SK-N-MC (cell line): ENCODE measurements at regions not wholly inside any gene's neighbourhood (a gene's known extent, or its start where the extent isn't known, plus 50 kb on each side); places are given as distances from the start of the nearest gene placed in this dataset.

Experiments used
- DNase-seq: peaks from one replicate; pipeline ENCODE4 v3.0.0-alpha.2; 2011; ENCODE audit warnings: low read depth, low spot score
- H3K27ac ChIP-seq: fragments of 200-600 bp; sonication (generic); 2 replicates; pipeline ENCODE4 v1.5.1; 2016; ENCODE audit warnings: mixed run types
- H3K36me3 ChIP-seq: fragments of 200-600 bp; sonication (generic); 2 replicates; pipeline ENCODE4 v1.6.1; 2017; ENCODE audit warnings: antibody characterized with exemption, low read length, mixed read lengths; ENCODE audit not compliant: insufficient read depth
- H3K4me3 ChIP-seq: fragments of 200-600 bp; sonication (generic); 2 replicates; pipeline ENCODE4 v1.5.1; 2016
- H3K9ac ChIP-seq: fragments of 200-600 bp; sonication (generic); 2 replicates; pipeline ENCODE4 v1.8.0; 2017; ENCODE audit warnings: mixed run types, mixed read lengths; ENCODE audit not compliant: insufficient read length
- H3K9me3 ChIP-seq: fragments of 200-600 bp; sonication (generic); 2 replicates; pipeline ENCODE4 v1.6.1; 2017; ENCODE audit warnings: low read depth, mild to moderate bottlenecking, antibody characterized with exemption, low read length, moderate library complexity, mixed read lengths
- EZH2 ChIP-seq: fragments of 200-600 bp; sonication (generic); IDR thresholded peaks from one replicate; pipeline ENCODE4 v1.6.1; 2017; ENCODE audit warnings: antibody characterized with exemption
- FOXP2 ChIP-seq: optimal IDR thresholded peaks from 2 replicates; pipeline ENCODE3; 2011; ENCODE audit warnings: mild to moderate bottlenecking, moderate library complexity; ENCODE audit not compliant: insufficient read depth; ENCODE audit errors: extremely low read length, control extremely low read depth
- POLR2AphosphoS5 ChIP-seq: IDR thresholded peaks from 2 replicates; pipeline ENCODE4 v1.6.1; 2012; ENCODE audit warnings: mild to moderate bottlenecking, low read depth, low read length, borderline replicate concordance

- no peak for DNase-seq
- TF ChIP-seq POLR2AphosphoS5 (no peak), FOXP2 (no peak), EZH2 (no peak)
- H3K9ac ChIP-seq: no peak overlapping the region
- no peaks in the 10 kb centered on the region for H3K9me3 ChIP-seq
- no peak overlapping the region for H3K4me3 ChIP-seq
- no peak overlapping the region for H3K27ac ChIP-seq
- H3K36me3 ChIP-seq: no peaks in the 10 kb centered on the region
Measured at GRCh38 chr9:86822006-86822801, 125.1 kb downstream of the GAS1 start.

DNA sequence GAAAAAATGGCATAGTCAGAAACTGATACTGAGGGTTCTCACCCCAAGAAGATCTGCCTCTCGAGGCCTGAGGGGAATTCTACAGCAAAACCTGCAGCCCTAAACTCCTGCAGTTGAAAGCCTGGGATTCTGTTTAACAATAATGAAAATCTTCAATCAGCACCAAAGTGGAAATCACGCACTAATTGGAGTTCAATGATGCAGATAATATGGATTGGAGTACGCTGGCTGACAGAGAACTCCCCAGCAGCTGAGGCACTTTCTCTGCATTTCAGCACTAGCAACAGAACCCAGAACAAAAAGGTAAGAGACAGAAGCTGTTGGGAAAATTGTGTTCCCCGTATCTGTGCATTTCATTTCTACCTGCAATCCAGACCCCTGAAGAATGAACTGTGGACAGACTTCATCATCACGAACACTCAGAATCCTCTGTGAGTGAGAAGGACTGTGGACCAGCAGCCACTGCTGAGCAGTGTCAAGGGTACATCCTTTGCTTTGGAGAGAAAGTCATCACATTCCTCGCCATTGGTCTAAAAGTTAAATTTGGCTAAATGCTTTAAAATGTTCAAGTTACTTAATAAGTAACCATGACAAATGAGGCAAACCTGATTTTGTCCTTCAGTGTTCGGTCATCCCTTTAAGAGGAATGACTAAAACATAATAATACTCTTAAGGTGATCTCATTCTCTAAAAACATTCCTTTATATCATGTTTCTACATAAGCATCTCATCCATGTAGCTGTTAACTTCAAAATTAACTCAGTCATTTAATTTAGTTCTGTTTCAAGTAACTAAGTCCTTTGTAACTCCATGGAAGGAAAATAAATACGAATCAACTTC lies 126.1 kb downstream of the GAS1 start:
- Histone ChIP-seq H3K4me3 (no peak overlapping the region), H3K9ac (no peak overlapping the region), H3K27ac (no peak overlapping the region), H3K36me3 (no peaks in the 10 kb centered on the region), H3K9me3 (no peaks in the 10 kb centered on the region)
- no peak for DNase-seq
- TF ChIP-seq POLR2AphosphoS5: no peak
- no peak for TF ChIP-seq EZH2
- no peak for TF ChIP-seq FOXP2

DNA sequence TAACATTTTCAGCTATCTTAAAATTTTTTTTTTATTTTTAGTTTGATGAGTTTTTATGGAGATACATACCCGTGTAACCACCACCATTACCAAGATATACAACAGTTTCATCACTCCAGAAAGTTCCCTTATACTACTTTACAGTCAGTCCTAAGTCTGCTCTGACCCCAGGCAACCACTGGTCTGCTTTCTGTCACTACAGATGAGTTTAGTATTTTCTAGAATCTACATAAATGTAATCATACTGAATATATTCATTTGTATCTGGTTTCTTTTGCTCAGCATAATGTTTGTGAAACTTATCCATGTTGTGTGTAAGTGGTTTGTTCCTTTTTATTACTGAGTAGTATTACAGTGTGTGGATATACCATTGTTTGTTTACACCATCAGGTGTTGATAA lies 127.8 kb downstream of the GAS1 start:
- no peak for DNase-seq
- H3K4me3 ChIP-seq: no peak overlapping the region

GRCh38 chr9:86818636-86819035 lies 128.7 kb downstream of the GAS1 start:
- H3K4me3 ChIP-seq: no peak overlapping the region
- H3K27ac ChIP-seq: no peak overlapping the region
- TF ChIP-seq POLR2AphosphoS5: no peak
- TF ChIP-seq FOXP2: no peak
- TF ChIP-seq EZH2: no peak
- H3K36me3 ChIP-seq: no peaks in the 10 kb centered on the region
- no peaks in the 10 kb centered on the region for H3K9me3 ChIP-seq
- DNase-seq: no peak
- no peak overlapping the region for H3K9ac ChIP-seq

More for the DNA sequence above, 127.8 kb downstream of the GAS1 start:
- no peak for TF ChIP-seq POLR2AphosphoS5
- no peaks in the 10 kb centered on the region for H3K9me3 ChIP-seq
- no peak overlapping the region for H3K9ac ChIP-seq
- no peak overlapping the region for H3K27ac ChIP-seq
- H3K36me3 ChIP-seq: no peaks in the 10 kb centered on the region

GRCh38 chr9:86816868-86817267 lies 130.4 kb downstream of the GAS1 start:
- no peak for DNase-seq
- no peak overlapping the region for H3K27ac ChIP-seq
- TF ChIP-seq FOXP2 (no peak), EZH2 (no peak), POLR2AphosphoS5 (no peak)

DNA sequence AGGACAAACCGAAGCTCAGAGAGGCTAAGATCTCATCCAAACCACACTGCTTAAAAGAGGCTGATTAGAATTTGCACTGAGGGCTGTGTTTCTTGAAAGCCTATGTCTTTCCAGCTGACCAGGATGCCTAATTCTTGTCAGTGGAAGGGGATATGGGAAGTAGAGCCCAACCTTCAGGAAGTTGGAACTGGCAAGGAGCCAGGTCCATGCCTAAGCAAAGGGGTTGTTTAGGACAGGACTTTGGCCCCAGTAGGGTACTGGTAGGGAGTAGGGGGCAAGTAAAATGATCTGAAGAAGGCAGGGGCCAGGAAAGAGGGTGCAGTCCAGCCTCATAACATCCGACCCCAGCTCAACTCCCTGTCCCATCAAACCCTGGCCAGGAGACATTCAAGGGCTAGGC lies 130.9 kb downstream of the GAS1 start:
- Histone ChIP-seq H3K4me3 (no peak overlapping the region), H3K27ac (no peak overlapping the region), H3K9me3 (no peaks in the 10 kb centered on the region), H3K9ac (no peak overlapping the region), H3K36me3 (no peaks in the 10 kb centered on the region)
- no peak for TF ChIP-seq FOXP2
- TF ChIP-seq POLR2AphosphoS5: no peak
- TF ChIP-seq EZH2: no peak
- no peak for DNase-seq

More at GRCh38 chr9:86816868-86817267, 130.4 kb downstream of the GAS1 start:
- Histone ChIP-seq H3K9me3 (no peaks in the 10 kb centered on the region), H3K4me3 (no peak overlapping the region), H3K36me3 (no peaks in the 10 kb centered on the region), H3K9ac (no peak overlapping the region)

DNA sequence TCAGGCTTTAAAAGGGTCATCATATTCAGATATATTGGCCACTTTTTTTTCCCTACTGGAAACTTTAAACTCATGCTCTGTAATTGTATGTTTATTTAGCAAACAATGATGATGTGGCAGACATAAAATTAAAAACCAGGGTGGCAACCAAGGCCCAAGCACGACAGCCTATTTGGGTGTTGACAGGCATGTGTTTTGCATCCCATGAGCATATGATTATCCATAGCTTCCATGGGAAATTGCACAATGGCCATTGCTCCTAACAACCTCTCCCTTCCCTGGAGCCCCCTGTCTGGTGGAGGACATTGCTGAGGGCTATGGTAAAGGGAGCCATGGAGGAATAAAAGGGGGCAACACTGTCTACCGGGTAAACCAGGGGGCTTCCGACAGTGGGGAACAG lies 134.7 kb downstream of the GAS1 start:
- DNase-seq: no peak
- H3K9ac ChIP-seq: no peak overlapping the region
- H3K27ac ChIP-seq: no peak overlapping the region
- H3K9me3 ChIP-seq: no peaks in the 10 kb centered on the region
- no peaks in the 10 kb centered on the region for H3K36me3 ChIP-seq
- no peak overlapping the region for H3K4me3 ChIP-seq
- TF ChIP-seq FOXP2 (no peak), POLR2AphosphoS5 (no peak), EZH2 (no peak)

DNA sequence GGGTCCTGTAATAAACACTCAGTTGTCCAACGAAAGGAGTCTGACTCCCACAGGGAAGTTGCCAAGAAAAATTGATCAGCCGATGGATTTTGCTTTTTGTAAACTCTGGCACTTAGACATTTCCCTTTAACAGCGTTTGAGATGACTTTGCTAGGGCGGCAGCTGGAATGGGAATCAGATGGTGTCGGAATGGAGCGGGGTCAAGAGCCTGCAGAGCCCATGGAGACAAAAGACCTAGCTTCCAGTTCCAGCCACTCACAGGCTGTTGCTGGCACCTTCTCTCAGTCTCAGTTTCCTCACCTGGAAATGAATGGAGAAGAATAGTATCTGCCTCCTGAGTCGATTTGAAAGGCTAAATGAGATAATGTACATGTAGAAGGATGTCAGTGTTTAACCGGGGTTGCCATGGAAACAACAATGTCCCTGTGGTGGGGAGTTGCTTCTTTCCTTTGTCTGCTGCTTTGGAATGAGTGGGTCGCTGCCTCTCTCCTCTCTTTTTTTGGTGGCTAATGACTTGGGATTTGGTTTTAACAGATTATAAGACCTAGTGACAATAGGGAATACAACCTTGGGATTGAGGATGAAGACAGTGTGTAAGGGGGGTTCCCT lies 137.4 kb downstream of the GAS1 start:
- Histone ChIP-seq H3K9me3 (no peaks in the 10 kb centered on the region), H3K36me3 (no peaks in the 10 kb centered on the region), H3K9ac (no peak overlapping the region), H3K27ac (no peak overlapping the region), H3K4me3 (no peak overlapping the region)
- TF ChIP-seq EZH2 (no peak), FOXP2 (no peak), POLR2AphosphoS5 (no peak)
- no peak for DNase-seq
